ENCODE measurements at regions not wholly inside any gene's neighbourhood (a gene's known extent, or its start where the extent isn't known, plus 50 kb on each side); places are given as distances from the start of the nearest gene placed in this dataset.

- DNase-seq (ENCODE audit: low read depth in 1 of 2, low spot score in 1 of 2): no peak
Measured at GRCh38 chr2:133717497-133717896, 149.2 kb upstream of the NCKAP5 start.

DNA sequence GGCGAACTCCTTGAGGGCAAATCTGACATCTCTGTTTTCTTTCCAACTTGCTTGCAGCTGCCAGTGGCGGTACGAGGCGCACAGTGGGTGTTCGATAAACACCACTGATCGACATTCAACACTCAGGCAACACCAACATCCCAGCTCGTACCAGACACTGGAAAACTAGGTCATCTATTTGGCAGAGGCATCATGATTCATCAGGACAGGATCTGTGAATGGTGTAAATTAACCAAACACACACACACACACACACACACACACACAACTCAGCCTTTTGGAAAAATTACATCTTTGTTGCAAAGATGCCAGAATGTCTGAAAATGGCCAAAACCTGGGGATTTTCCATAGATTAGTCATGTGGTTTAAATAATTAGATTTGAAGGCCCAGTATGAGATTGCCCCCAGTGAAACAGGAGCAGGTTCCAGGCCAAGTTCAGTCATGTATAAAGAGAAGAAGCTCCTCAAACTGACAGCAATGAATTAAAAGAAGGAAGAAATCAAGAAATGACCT is 150.5 kb upstream of the NCKAP5 start:
- DNase-seq (ENCODE audit: low read depth in 1 of 2, low spot score in 1 of 2): no peak

- DNase-seq (ENCODE audit: low read depth in 1 of 2, low spot score in 1 of 2): no peak
Measured at GRCh38 chr2:133720429-133720828, 152.2 kb upstream of the NCKAP5 start.

GRCh38 chr2:133721118-133721517 is 152.9 kb upstream of the NCKAP5 start:
- no peak for DNase-seq (ENCODE audit: low read depth in 1 of 2, low spot score in 1 of 2)

DNA sequence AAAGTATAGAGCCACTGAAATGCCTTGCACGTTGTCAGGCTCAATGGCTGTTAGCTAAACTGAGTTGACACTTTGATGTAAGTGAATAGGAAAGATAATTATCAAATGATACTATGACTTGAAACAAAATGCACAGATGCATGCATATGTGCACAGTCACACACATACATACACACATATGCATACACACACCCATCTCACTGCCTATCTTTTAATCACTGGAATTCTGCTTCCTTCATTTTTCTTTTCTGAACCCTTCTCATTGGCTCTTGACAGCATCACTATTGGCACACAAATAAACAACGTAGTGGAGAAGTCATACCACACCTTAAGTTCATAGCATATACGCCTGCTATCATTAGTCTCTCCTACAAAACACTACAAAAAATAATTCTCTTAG is 154.9 kb upstream of the NCKAP5 start:
- DNase-seq (ENCODE audit: low read depth in 1 of 2, low spot score in 1 of 2): no peak

DNA sequence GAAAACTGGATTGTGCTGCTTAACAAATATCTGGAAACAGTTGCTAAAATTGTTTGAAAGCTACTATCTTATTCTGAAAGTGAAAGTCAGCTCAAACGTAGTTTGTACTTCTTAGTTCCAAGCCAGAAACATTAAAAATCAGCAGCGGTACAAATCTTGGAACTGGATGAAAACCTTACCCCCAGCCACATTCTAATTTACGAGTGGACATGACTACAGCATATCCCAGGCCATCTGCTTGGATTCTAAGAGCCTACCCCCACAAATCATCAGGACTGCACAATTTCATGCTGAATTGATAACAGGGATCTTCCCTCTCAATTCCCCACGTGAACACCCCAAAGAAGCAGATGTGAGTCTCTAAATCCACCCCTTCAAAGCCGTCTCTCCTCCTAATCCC is 158.7 kb upstream of the NCKAP5 start:
- no peak for DNase-seq (ENCODE audit: low read depth in 1 of 2, low spot score in 1 of 2)

GRCh38 chr2:133732059-133732458 is 163.8 kb upstream of the NCKAP5 start:
- no peak for DNase-seq (ENCODE audit: low read depth in 1 of 2, low spot score in 1 of 2)

DNA sequence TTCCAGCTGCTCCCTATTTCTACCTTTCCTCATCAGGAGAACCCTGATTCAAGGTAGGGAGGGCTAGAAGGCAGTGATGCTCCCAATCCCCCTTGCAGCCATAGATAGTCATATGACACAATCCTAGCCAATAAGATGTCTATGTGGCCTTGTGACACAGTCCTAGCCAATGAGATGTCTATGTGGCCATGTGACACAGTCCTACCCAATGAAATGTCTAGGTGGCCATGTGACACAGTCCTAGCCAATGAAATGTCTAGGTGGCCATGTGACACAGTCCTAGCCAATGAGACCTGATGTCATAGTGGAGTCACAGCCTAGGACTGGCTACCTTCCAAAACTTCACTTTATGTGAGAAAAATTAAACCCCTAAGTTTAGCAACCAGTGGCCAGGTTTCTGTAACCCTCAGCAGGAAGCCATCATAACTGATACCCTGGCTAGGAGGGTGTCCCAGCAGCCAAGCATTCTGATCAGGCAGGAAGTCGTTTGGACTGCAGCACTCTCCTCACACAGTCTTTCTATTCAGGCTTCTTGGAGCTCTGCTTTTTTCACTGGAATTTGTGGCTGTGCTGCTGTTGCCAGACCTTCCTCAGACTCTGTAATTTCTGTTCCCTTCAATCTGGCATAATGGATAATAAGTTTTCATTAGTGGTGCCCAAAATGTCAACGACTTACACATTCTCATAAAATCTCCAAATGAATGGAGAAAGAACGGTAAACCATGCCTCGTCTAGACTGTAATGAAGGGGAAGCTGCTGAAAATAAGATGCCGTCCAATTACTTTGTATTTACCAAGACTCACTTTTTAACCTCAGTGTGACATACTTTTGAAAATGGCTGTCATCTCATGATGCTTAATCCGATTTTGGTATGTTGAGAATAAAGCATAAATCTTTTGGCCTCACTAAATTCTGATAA is 165.0 kb upstream of the NCKAP5 start:
- DNase-seq (ENCODE audit: low read depth in 1 of 2, low spot score in 1 of 2): no peak

DNA sequence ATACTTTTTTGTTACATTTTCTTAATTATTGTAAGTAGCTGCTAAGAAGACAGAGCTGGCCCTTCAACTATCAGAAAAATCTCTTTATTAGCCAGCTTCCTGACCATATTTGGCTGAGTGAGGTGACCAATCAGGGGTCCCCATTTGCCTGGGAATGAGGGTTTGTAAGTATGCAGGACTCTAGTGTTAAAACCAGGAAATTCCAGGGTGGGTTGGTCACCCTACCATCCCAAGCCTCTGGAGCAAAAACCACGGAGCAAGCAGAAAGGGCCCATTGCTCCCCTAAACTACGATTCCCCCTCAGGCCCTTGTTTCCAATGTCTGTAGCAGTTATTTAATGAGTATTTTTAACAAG is 165.6 kb upstream of the NCKAP5 start:
- no peak for DNase-seq (ENCODE audit: low read depth in 1 of 2, low spot score in 1 of 2)

GRCh38 chr2:133734716-133735495 is 166.6 kb upstream of the NCKAP5 start:
- DNase-seq (ENCODE audit: low read depth in 1 of 2, low spot score in 1 of 2): no peak

DNA sequence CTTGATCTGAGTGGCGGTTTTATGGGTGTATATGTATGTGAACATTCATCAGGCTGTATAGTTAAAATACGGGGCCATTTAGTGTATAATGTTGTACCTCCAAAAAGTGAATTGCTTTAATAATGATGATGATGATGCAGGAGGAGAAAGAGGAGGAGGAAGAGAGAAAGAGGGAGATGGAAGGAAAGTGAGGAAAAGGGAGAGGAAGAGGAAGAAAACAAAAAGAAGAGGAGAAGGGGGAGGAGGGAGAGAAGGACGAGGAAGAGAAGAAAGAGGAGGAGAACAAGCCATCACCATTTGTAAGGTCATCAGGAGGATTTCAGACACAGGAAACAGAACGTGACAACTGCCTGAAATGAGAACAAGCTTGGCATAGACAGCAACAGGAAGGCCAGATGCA is 168.4 kb upstream of the NCKAP5 start:
- no peak for DNase-seq (ENCODE audit: low read depth in 1 of 2, low spot score in 1 of 2)

GRCh38 chr2:133737242-133737993 is 169.2 kb upstream of the NCKAP5 start:
- DNase-seq (ENCODE audit: low read depth in 1 of 2, low spot score in 1 of 2): no peak

- no peak for DNase-seq (ENCODE audit: low read depth in 1 of 2, low spot score in 1 of 2)
Measured at GRCh38 chr2:133739039-133739438, 170.8 kb upstream of the NCKAP5 start.

GRCh38 chr2:133740500-133740899 is 172.2 kb upstream of the NCKAP5 start:
- no peak for DNase-seq (ENCODE audit: low read depth in 1 of 2, low spot score in 1 of 2)

DNA sequence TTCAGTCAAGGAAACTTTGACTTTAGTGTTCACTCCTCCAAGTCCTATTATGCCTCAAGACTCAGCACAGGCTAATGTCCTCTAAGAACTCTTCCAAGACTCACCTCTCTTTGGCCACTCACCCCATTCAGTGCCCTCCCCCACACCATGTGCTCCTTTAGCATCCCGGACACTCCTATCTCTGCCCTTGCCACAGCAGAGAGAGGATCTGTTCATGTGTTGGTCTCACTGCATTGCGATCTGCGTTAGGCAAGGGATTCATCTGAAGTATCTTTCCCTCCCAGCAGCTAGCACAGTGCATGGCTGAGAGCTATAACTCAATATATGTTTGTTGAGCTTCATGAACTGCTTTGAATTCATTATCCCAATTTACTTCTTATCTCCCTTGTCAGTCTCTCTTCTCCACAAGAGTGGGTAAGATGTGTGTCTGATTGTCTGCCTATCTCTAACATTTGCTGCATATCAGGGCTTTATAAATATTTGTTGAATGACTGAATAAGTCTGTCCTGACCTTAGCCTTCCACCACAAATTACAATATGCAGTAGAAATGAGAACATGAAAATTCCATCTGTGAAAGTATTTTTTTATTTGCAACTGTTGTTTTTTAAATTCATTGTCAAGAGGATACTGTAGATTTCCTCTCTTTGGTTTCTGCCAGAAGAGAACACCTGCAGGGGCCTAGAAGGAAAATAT is 179.9 kb upstream of the NCKAP5 start:
- no peak for DNase-seq (ENCODE audit: low read depth in 1 of 2, low spot score in 1 of 2)

DNA sequence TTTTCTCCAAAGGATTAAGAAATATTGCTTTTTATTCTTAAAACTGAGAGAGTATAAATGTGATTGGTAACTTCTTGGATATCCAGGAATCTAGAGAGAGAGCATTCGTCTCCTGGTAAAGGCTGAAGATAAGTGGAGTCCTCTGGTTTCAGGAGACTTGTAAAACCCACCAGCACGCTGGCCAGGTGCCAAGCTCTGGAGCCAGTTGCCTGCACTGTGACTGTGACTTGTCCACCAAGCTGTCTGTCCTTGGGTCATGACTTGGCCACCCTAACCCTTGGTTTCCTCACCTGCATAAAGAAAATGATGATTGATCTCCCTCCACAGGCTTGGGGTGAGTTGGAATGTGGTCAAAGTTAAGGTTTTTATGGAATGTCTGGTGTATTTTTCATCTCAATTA is 185.4 kb upstream of the NCKAP5 start:
- DNase-seq (ENCODE audit: low read depth in 1 of 2, low spot score in 1 of 2): no peak

DNA sequence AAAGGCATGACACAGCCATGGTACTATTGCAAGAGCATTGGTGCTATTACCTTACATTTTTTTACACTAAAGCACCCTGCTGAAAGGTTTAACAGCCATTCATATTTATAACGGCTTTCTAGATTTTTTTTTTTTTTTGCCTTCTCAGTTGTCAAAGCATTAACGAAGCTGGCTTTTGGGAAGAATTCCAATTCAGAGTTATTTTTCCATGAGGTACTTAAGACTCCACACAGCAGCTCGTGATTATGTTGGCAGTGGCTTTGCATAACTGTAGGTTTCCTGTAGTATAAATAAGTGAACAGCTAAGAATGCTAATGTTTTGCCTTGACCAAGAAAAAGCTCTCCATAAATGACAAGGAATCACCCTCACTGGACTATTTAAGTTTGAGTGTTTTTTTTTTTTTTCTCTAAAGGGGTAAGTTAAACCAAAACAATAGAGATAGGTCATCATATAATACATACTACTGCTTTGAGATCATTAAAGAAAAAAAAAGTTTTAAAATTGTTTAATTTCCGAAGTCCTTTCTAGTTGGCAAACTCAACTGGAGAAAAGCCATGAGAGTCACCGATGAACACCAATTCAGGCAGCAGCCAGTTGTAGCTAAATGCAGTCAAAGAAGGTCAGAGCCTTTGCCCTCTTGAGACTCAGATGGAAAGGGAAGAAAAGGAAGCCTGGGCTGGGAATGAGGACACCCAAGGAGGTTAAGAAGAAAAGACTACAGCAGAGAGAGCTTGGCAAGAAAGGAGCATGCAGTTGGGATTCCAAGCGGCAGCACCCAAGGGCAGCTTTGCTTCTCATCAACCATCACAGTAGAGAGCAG is 187.4 kb upstream of the NCKAP5 start:
- DNase-seq (ENCODE audit: low read depth in 1 of 2, low spot score in 1 of 2): no peak

DNA sequence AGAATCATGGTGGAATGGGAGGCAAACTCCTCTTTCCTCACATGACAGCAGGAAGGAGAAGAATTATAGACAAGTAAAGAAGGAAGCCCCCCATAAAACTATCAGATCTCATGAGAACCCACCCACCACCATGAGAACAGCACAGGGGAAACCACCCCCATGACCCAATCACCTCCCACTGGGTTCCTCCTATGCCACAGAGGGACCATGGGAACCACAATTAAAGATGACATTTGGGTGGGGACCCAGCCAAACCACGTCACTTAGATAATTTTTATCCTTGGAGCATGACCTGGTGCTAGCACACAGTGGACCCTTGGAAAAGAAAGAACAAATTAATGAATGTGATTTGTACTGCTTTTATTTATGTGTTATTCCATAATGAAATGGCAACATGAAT is 188.6 kb upstream of the NCKAP5 start:
- no peak for DNase-seq (ENCODE audit: low read depth in 1 of 2, low spot score in 1 of 2)

DNA sequence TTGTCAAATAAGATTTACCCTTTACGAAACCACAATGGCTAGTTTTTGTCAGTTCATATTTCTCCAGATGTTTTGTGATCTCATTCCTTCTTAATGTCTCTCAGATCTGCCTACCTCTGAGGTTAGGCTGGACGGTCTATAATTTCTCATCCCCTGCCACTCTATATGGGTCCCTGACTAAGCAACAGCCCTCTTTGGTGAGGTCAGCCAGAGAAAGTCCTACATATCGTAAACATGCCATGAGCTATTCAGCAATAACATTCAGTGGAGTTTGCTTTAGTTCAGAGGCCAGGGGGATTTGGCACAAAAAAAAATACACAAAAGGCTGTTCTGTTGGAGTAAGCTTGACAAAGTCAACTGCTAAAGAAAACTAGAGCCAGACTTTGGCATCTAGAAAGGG is 192.1 kb upstream of the NCKAP5 start:
- no peak for DNase-seq (ENCODE audit: low read depth in 1 of 2, low spot score in 1 of 2)

GRCh38 chr2:133765658-133766057 is 197.4 kb upstream of the NCKAP5 start:
- DNase-seq (ENCODE audit: low read depth in 1 of 2, low spot score in 1 of 2): no peak
